Esophagus squamous epithelium (tissue), 4 donors: ENCODE measurements at regions not wholly inside any gene's neighbourhood (a gene's known extent, or its start where the extent isn't known, plus 50 kb on each side); places are given as distances from the start of the nearest gene placed in this dataset.

ENCODE experiments used
- CTCF ChIP-seq, 6 experiments: fragments of 450-650 bp in 4 of 6; fragments of 200-600 bp in 2 of 6; sonication (generic) in 2 of 6; IDR thresholded peaks; one replicate each; pipeline ENCODE4 v1.5.1; 2016 to 2019; ENCODE audit warnings: antibody characterized with exemption in 6 of 6, mild to moderate bottlenecking in 4 of 6, moderate library complexity in 4 of 6
- POLR2A ChIP-seq, 4 donors: fragments of 450-650 bp; IDR thresholded peaks; one replicate each; pipeline ENCODE4 v1.6.1; 2017; ENCODE audit warnings: antibody characterized with exemption in 4 of 4, mild to moderate bottlenecking in 4 of 4, moderate library complexity in 3 of 4

DNA sequence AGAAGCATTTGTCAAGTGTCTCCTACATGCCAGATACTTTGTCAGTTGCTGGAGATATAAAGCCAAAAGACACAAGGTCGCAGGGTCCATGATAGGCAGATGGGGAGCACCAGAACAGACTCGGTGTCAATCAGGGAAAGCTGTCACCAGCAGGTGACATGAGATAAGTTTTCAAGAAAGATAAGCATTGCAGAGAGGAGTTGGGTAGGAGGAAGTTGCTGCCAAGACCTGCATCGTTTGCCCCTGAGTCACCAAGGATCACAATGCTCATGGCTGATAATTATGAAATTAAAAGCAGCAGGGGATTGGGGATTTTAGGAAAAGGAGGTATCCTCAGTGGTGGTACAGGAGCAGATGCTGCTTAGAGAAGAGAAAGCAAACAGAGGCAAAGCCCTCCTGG is 551.1 kb upstream of the CDH11 start:
- TF ChIP-seq CTCF (IDR thresholded peaks at IDR 0.05) (no peak), POLR2A (IDR thresholded peaks at IDR 0.05) (no peak)
